K562 (cell line): ENCODE measurements at regions not wholly inside any gene's neighbourhood (a gene's known extent, or its start where the extent isn't known, plus 50 kb on each side); places are given as distances from the start of the nearest gene placed in this dataset.

Experiments
- MCM5 ChIP-seq: fragments of 450-650 bp; IDR thresholded peaks from 2 replicates; pipeline ENCODE4 v1.6.1; 2016; ENCODE audit warnings: low read depth
- POLR2AphosphoS2 ChIP-seq: IDR thresholded peaks from 2 replicates; pipeline ENCODE4 v1.6.1; 2012; ENCODE audit warnings: low read length, improper control_type of control experiment
- SMAD3 ChIP-seq: fragments of 450-650 bp; formaldehyde crosslinking; conservative IDR thresholded peaks from 2 replicates; pipeline ENCODE4 v1.4.0; 2020; ENCODE audit warnings: mild to moderate bottlenecking
- SMC3 ChIP-seq: conservative IDR thresholded peaks from 2 replicates; pipeline ENCODE4 v1.6.1; 2011; ENCODE audit warnings: low read depth, low read length, improper control_type of control experiment; ENCODE audit not compliant: insufficient read depth
- ZNF232 ChIP-seq: sonication (generic); formaldehyde crosslinking; IDR thresholded peaks from 2 replicates; pipeline ENCODE4 v1.8.0; 2022; ENCODE audit warnings: mild to moderate bottlenecking, missing genetic modification reagents
- ZNF263 ChIP-seq: sonication (generic); formaldehyde crosslinking; IDR thresholded peaks from 2 replicates; pipeline ENCODE4 v1.8.0; 2022; ENCODE audit warnings: mild to moderate bottlenecking, missing genetic modification reagents, borderline replicate concordance

- TF ChIP-seq ZNF232 (CRISPR knock-in tag): no peak
- no peak for TF ChIP-seq SMC3
- TF ChIP-seq MCM5: no peak
- TF ChIP-seq SMAD3 (CRISPR knock-in tag): no peak
- peak; percentile 96 for TF ChIP-seq ZNF263
- 0 out of 2 replicates have a peak, but pooled peaks have one; percentile 32 for TF ChIP-seq POLR2AphosphoS2
These were observed 52.7 kb upstream of the VIPR2 start for GRCh38 chr7:159197066-159197975.
